Esophagus squamous epithelium (tissue), 5 donors: ENCODE measurements at regions not wholly inside any gene's neighbourhood (a gene's known extent, or its start where the extent isn't known, plus 50 kb on each side); places are given as distances from the start of the nearest gene placed in this dataset.

Experiments used
- DNase-seq: peaks from one replicate; lab custom pipeline; 2025; lab: John Stamatoyannopoulos, UW
- H3K27ac ChIP-seq, 4 donors: fragments of 200-600 bp; sonication (generic); one replicate each; pipeline ENCODE4 v1.5.1; 2016 to 2019; ENCODE audit warnings: mild to moderate bottlenecking in 1 of 4
- H3K27me3 ChIP-seq, 4 donors: fragments of 200-600 bp; sonication (generic); 1 replicate in 3 of 4; 2 replicates in 1 of 4; pipeline versions ENCODE4 v1.5.1 to v1.6.0; 2017 to 2021; ENCODE audit warnings: antibody characterized with exemption in 1 of 4
- H3K36me3 ChIP-seq, 3 donors: fragments of 200-600 bp; sonication (generic); one replicate each; pipeline ENCODE4 v1.5.1; 2016 to 2019
- H3K4me1 ChIP-seq, 3 donors: fragments of 200-600 bp; sonication (generic); one replicate each; pipeline ENCODE4 v1.5.1; 2017 to 2019
- H3K4me3 ChIP-seq, 4 donors: fragments of 200-600 bp; sonication (generic); 1 replicate in 3 of 4; 2 replicates in 1 of 4; pipeline ENCODE4 v1.5.1; 2016 to 2019; ENCODE audit warnings: mild to moderate bottlenecking in 2 of 4, moderate library complexity in 1 of 4
- H3K9me3 ChIP-seq, 3 donors: fragments of 200-600 bp; sonication (generic); one replicate each; pipeline ENCODE4 v1.5.1; 2016 to 2019
- POLR2A ChIP-seq, 4 donors: fragments of 450-650 bp; IDR thresholded peaks; one replicate each; pipeline ENCODE4 v1.6.1; 2017; ENCODE audit warnings: antibody characterized with exemption in 4 of 4, mild to moderate bottlenecking in 4 of 4, moderate library complexity in 3 of 4
- WGBS, 2 donors: methylation state at CpG; one replicate each; pipeline ENCODE4 v1.1.5; 2018; 5-methylcytosine and 5-hydroxymethylcytosine counted together
- intact Hi-C: fragments of 100-400 bp; cut with DNase I; formaldehyde crosslinking; loops from one replicate; pipeline ENCODE4 v1.15.0; 2022
- TF ChIP-seq, protein P1 (sequence below), 6 experiments: fragments of 450-650 bp in 4 of 6; fragments of 200-600 bp in 2 of 6; sonication (generic) in 2 of 6; IDR thresholded peaks; one replicate each; pipeline ENCODE4 v1.5.1; 2016 to 2019; ENCODE audit warnings: antibody characterized with exemption in 6 of 6, mild to moderate bottlenecking in 4 of 6, moderate library complexity in 4 of 6
- donor health status: DM: yes; HTN: yes; CAD: no.

DNA sequence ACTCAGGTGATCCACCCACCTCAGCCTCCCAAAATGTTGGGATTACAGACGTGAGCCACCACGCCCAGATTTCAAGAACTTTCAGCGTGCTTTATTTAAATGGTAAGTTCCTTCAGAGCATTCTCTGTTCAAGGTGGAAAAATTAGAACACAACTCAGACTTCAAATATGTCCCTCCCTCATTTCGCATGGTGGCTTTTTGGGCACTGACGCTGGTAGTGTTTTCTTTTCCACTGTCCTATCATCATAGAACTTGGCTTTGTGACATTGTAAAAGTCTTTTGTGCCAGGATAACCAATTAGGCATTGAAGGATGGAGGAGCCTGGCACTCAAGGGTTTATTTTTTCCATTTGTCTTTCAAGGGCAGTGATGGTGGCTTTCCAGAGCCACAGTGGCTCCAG is 190.8 kb downstream of the NUAK1 start:
- Histone ChIP-seq H3K27me3 (no peaks in the 10 kb centered on the region), H3K9me3 (no peaks in the 10 kb centered on the region), H3K36me3 (no peaks in the 10 kb centered on the region), H3K4me3 (no peak overlapping the region), H3K27ac (no peak overlapping the region), H3K4me1 (peaks cover 0 to 17% (median 0%) of the 10 kb centered on the region in 3 donors)
- intact Hi-C loops, result no loop called here
- no peak for TF ChIP-seq POLR2A (IDR thresholded peaks at IDR 0.05)
- TF ChIP-seq, protein P1, sequence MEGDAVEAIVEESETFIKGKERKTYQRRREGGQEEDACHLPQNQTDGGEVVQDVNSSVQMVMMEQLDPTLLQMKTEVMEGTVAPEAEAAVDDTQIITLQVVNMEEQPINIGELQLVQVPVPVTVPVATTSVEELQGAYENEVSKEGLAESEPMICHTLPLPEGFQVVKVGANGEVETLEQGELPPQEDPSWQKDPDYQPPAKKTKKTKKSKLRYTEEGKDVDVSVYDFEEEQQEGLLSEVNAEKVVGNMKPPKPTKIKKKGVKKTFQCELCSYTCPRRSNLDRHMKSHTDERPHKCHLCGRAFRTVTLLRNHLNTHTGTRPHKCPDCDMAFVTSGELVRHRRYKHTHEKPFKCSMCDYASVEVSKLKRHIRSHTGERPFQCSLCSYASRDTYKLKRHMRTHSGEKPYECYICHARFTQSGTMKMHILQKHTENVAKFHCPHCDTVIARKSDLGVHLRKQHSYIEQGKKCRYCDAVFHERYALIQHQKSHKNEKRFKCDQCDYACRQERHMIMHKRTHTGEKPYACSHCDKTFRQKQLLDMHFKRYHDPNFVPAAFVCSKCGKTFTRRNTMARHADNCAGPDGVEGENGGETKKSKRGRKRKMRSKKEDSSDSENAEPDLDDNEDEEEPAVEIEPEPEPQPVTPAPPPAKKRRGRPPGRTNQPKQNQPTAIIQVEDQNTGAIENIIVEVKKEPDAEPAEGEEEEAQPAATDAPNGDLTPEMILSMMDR (IDR thresholded peaks at IDR 0.05), result no peak
- WGBS, 2 donors, result 91 to 94% methylated on average over 5 of the region's 5 CpGs
- no peak for DNase-seq

DNA sequence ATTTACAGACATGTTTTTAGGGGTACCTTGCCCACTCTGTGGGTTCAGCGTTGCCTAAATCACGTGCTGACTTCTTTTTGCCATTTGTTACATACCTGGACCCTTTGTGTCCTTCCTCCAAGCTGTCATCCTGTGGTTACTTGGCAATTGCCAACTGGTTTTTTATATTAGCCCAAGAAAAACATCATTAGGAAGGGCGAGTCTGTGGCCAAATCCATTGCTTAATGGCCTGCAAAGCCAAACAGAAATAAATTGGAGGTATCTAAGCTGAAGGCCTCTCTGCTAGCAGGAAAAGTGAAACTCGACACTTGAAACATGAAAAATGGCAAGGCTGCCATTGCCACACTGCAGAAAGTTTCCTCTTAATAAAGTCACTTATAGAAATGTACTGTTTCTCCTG is 190.4 kb downstream of the NUAK1 start:
- Histone ChIP-seq H3K36me3 (no peaks in the 10 kb centered on the region), H3K4me3 (no peak overlapping the region), H3K4me1 (peaks cover 0 to 13% (median 0%) of the 10 kb centered on the region in 3 donors), H3K27me3 (no peaks in the 10 kb centered on the region), H3K9me3 (no peaks in the 10 kb centered on the region), H3K27ac (no peak overlapping the region)
- WGBS, 2 donors, result 71 to 73% methylated on average over 4 of the region's 4 CpGs
- intact Hi-C loops, result no loop called here
- no peak for DNase-seq
- TF ChIP-seq, protein P1 (IDR thresholded peaks at IDR 0.05), result no peak
- no peak for TF ChIP-seq POLR2A (IDR thresholded peaks at IDR 0.05)

DNA sequence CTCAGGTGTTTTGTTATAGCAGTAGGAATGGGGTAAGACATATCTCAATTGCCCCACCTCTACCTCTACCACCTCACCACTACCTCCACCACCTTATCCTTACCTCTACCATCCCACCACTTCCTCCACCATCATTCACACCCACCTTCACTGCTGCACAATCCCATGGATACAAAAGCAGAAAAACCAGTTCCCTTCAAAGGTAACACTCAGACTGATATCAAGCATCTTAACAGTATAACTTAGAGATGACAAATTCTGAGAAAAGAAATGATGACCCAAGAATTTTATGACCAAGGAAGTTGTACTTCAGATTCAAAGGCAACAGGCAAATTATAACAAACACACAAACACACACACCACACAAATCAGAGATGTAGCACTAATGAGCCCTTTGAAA is 189.4 kb downstream of the NUAK1 start:
- H3K27ac ChIP-seq, result no peak overlapping the region
- intact Hi-C loops, result no loop called here
- no peak for DNase-seq
- H3K4me3 ChIP-seq, result no peak overlapping the region
- H3K27me3 ChIP-seq, result no peaks in the 10 kb centered on the region
- peaks cover 0 to 3% (median 0%) of the 10 kb centered on the region in 3 donors for H3K4me1 ChIP-seq
- no peaks in the 10 kb centered on the region for H3K9me3 ChIP-seq
- H3K36me3 ChIP-seq, result no peaks in the 10 kb centered on the region
- no peak for TF ChIP-seq POLR2A (IDR thresholded peaks at IDR 0.05)
- TF ChIP-seq, protein P1 (IDR thresholded peaks at IDR 0.05), result no peak

DNA sequence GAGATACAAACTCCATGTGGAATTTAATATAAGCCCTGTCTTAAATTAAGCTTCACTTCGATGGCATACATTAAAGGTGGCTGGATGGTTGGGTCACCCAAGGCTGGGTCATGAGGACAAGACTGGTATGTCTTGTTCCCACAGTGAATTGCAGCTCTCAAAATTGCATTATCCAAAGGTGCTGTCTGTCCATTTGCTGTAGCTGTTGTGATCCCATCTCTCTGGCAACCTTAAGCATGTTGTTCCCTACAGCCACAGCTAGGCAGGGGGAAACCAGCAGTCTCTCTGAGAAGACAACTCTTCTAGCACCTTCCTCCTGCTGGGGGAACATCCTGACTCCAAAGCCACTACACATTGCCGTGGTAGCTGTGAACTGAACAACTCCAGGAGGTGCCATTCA is 187.0 kb downstream of the NUAK1 start:
- no peaks in the 10 kb centered on the region for H3K9me3 ChIP-seq
- no peak overlapping the region for H3K27ac ChIP-seq
- H3K36me3 ChIP-seq, result no peaks in the 10 kb centered on the region
- H3K4me3 ChIP-seq, result no peak overlapping the region
- no peaks in the 10 kb centered on the region for H3K4me1 ChIP-seq
- WGBS, 2 donors, result 50 to 94% methylated on average over 1 to 2 of the region's 2 CpGs
- no peak for DNase-seq
- intact Hi-C loops, result no loop called here
- no peak for TF ChIP-seq POLR2A (IDR thresholded peaks at IDR 0.05)
- TF ChIP-seq, protein P1 (IDR thresholded peaks at IDR 0.05), result no peak
- no peaks in the 10 kb centered on the region for H3K27me3 ChIP-seq

DNA sequence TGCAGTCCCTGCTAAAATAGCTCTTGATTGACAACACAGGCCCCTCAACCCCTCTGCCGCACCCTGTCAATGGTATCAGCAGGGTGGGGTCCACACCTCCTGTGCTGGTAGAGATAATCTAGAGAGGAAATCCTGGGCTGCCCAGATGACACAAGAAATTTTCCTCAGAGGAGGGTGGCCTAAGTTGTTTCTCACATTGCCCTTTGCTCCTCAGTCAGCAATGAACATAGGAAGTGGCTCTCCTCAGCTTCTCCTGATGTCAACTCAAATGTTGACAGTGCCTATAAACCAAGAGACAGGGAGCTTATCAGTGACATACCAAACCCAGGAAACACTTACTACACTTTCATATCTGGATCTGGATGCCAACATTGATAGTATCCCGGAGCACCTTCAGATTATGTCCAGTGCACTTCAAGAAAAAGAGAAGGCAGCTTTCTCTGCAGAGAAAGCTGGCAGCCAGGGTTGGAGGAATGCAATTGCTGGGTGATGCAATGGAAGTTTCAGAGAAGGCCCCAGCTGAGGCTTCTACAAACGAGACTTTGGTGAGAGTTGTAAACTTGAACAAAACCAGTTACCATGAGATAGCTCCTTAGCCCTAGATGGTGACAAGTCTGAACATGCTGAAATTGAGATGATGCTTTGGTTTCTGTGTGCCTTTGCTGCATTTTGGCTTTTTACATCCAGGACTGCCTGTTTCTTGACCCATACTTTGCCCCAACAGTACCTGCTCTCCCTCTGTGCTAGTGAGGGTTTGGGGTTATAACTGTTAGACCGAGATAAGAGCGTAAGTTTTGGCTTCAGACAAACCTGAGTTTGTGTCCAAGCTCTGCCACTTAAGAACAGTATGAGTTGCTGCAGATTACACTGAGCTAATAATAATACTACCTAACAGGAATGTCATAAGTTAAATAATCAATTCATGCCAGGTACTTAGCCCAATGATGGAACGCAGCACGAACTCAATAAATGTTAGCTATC is 183.5 kb downstream of the NUAK1 start:
- no peak overlapping the region for H3K27ac ChIP-seq
- H3K4me3 ChIP-seq, result no peak overlapping the region
- no peak for TF ChIP-seq POLR2A (IDR thresholded peaks at IDR 0.05)
- TF ChIP-seq, protein P1 (IDR thresholded peaks at IDR 0.05), result no peak
- H3K9me3 ChIP-seq, result no peaks in the 10 kb centered on the region
- intact Hi-C loops, result no loop called here
- WGBS, 2 donors, result 79 to 89% methylated on average over 5 to 6 of the region's 7 CpGs
- peaks cover 0 to under 1% (median 0%) of the 10 kb centered on the region in 3 donors for H3K4me1 ChIP-seq
- no peaks in the 10 kb centered on the region for H3K36me3 ChIP-seq
- H3K27me3 ChIP-seq, result no peaks in the 10 kb centered on the region
- no peak for DNase-seq
